CD4-positive, alpha-beta T cell treated with Interleukin-10 for 1 hour (primary cell): ENCODE measurements at regions not wholly inside any gene's neighbourhood (a gene's known extent, or its start where the extent isn't known, plus 50 kb on each side); places are given as distances from the start of the nearest gene placed in this dataset.

Experiments
- DNase-seq: peaks from one replicate; pipeline ENCODE4 v3.0.0-alpha.2; 2020

DNA sequence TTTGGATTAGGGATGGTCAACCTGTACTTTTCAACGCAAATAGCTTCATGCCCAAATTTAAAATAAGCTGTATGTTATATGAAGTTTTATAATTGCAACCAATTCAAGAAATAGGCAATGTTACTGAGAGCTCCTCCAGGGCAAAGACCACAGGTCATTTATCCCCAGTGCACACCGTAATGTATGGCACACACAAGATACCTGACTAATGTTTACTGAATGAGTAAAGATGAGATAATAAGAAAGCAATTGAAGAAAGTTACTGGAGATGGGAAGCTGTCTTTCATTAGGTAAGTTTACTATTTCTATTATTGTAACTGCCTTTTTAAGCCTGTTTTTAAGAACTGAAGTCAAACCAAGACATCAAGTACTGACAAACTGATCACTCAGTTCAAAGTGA is 184.5 kb upstream of the VRK2 start:
- DNase-seq, result no peak

DNA sequence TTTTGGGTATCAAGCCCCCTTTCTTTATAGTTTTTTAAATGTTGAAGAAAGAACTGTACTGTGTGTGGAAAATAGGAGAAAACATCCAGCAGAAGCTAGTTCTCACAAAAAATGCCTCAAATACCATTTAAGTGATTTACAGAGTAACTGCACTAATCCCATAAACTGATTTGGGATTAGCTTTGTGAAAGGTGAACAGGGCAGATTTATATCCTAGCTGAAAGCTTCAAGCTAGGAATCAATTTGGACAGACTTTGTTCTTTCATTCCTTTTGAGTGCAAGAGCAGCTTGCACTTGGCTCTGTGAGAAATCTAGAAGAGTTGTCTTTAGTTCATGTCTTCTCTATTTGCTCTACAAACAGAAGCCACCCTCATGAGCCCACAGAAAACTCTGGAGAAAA is 183.9 kb upstream of the VRK2 start:
- no peak for DNase-seq

DNA sequence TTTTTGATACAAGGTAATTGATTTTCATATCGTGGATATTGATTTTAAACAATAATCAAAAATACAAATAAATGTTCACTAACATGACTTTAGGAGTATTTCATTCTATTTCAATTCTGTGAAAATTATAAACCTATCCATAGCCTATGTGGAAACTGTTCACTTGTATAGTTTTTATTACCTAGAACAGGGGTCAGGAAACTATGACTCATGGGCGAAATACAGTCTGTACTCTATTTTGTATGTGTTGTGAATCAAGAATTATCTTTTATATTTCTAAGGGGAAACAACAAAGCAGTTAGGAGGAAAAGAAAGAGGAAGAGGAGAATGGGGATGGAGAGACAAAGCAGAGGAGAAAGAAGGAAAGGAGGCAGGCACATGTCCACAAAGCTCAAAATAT is 181.7 kb upstream of the VRK2 start:
- DNase-seq, result no peak

DNA sequence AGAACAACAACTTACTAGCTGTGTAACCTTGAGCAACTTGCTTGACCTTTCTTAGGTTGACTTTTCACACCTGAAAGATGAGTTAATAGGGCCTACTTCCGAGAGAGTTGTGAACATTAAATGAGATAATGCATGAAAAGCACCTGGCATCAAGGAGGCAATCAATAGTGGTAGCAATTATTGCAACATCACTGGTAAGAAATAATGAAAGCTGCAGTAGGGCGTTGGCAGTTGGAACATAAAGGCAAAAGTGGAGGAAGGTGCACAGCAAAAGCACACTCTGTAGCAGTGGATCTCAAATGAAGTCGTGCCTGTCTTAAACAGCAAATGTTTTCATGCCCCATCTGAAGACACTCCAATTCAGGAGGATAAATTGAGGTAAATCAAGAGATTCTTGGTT is 178.9 kb upstream of the VRK2 start:
- DNase-seq, result no peak

DNA sequence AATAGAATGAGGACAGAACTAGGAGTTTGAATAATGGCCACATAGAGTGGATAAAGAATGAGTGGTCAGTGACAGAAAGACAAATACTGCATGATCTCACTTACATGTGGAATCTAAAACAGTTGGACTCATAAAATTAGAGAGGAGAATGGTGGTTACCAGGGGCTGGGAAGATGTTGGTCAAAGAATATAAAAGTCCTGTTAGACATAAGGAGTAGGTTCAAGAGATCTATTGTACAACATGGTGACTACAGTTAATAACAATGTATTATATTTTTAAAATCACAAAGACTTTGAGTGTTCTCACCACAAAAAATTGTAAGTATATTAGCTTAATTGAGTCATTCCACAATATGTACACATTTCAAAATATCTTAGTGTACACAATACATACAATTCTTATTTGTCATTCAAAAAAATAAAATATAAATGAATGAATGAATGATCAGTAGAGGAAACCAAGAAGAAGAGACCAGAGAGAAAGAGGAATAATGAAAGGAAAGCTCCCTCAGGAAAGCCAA is 177.9 kb upstream of the VRK2 start:
- DNase-seq, result no peak

DNA sequence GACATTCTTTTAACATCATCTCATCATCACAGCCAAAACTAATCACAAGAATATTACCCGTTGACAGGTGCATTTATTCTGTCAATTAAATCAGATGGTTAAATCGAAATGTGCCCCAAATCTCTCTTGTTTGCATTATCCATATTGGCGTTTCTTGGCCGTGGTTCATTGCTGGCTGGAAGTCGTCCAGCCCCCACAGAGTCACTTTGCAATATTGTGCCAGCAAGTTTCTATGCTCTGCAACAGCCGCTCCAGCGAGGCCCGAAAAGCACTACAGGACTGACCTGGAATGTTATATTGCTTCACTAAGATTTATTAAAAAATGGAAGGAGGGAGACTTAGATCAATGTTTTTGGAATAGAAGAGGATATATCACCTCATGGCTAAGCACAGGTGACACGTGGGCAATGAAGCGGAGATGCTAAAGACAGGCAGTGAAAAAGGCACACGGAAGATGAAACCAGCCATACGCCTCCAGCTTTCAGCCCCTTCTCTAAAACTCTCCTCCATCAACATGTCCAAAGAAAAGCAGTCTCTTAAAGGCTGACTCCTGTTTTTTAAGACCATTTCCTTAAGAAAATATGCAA is 176.8 kb upstream of the VRK2 start:
- no peak for DNase-seq

DNA sequence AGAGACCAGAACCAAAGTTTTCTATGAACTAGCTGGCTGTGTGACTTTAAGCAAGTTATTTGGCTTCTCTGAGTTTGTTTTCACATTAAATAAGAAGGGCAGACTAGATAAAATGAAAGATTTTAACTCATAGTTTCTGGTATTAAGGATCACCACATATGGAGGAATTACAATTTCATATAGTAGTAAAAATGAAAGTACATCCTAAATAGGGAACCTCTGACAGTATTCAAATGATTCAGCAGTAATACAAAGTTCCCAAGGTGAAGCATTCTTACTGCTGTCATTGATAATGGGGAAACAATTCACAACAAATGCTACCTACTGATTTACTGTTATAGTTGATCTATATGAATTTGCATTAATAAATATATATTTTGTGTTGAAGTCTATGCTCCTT is 170.3 kb upstream of the VRK2 start:
- DNase-seq, result no peak

DNA sequence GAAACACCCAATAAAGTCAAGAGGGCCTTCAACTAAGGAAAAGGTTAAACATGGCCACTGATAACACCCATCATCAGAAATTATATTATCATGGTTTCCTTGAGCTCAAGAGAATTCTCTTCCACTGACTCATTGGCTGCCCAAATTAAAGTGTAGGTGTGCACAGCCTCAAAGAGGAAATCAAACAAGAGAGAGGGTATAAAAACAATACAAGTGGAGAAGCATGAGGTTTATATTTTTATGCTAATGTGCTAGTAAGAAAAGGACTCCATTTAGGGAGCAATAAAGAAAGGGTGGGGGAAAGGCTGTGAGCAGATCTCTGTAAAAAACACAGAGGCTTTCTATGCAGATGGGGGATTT is 168.8 kb upstream of the VRK2 start:
- no peak for DNase-seq

DNA sequence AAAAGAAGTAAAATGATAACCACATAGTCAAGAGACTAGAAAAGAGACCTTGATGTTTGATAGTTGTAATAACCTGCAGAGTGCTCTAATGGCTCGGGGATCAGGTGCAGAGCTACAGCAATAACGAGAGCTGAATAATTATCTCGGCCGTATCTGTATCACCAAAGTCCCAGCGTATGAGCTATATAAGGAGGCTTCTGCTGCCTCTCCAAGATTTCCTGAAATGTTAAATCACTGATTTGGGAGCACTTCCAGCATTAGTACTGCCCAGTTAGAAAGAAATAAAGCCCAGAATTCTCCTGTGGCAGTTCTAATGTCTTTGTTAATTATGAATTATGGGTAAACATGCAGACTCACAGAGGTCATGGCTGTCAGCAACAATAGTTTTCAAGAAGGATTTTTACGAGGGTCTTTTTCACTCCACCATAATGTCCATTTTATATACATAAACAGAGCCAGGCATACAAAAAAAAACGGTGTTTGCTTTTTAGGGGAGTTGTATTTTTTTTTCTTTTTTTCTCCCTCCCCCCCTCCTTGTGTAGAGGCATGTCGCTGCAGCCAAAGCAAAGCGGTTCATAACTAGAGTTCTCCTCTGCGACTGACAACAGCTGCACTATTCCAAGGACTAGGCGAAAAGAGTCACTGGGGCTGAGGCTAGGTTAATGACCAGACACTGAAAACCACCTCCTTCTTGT is 168.3 kb upstream of the VRK2 start:
- DNase-seq, result no peak

DNA sequence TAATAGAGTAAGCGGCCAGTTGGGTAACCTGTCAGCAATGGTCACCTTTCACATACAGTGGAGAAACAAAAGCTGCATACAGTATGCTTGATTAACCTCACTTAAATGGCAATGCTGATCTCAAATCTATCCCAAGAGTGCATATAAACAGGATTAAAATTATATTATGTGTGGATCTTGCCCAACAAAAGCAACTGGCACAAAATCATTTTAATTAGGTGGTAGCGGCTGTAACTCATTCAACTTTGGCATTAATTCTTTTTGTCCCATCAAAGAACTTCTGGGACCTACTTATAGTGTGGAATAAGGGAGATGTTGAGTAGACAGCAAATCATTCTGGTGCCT is 167.8 kb upstream of the VRK2 start:
- no peak for DNase-seq

DNA sequence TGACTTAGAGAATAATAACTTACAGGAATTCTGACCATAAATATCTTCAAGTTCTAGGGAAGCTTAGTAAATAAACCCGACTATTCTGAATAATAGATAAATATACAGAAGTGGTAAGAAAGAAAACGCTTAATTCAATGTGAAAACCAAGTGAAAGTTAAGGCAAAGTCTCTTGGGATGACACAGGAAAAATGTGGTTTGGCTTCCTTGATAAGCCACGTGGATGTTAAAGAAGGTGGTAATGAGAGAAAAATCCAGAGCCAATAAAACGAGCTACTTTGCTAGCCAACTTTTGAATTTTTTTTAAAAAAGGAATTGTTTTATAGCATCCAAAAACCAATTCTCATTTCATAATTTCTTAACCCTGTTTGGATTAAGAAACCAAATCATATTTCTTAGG is 166.2 kb upstream of the VRK2 start:
- DNase-seq, result no peak

DNA sequence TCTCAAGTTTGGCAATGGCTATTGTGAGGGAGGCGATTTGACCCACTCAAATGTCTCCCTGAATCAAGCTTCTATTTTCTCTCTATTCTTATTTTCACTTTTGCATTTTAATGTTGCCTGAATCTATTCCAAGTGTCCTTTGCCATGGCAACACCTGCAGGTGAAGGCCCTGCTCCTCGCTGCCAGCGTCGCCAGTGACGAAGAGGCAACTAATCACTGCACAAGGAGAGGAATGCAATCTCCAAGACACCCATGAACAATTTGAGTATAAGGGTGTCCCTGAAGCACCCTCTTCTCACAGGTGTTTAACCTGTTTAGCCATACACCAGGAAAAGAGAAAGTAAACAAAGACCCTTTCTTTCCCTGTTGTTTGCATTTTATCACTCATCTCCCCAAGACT is 165.6 kb upstream of the VRK2 start:
- no peak for DNase-seq

DNA sequence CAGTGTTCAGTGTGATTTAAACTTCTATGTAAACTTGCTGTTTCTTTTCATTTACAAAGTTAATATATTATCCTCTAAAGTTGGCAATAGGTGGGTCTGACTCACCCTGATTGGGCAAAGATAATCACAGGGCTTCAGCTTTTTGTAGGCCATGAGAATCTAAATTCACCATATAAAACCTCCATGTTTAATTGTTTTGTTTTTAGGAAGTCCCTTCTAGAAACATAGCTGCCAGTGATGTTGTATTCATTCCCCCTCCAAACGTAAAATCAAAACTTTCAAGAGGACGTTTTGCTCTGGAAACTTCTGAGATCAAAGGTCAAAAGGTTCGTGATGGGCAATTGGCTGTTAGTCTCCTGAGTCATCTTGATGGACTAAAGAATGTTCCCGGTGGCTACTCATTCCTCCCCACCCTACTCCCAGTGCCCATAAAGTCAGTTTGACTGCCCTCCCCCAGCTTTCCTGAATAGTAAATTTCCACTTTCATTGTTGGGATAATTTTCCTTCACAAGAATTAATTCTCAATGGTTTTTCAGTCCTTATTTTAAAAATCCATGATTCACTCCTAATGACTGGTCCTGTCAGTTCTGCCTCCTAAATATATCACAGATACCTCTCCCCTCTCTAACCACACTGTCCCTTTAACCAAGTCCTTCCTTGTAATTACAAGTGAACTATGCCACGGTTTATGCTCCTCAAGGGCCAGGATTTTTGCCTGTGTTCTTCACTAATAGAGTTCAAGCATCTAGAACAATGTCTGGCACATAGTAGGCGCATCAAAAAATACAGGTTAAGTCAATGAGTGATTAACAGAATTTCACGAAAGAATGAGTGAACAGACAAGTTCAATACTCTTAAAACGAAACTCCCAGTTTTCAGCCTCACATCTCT is 164.4 kb upstream of the VRK2 start:
- DNase-seq, result no peak

DNA sequence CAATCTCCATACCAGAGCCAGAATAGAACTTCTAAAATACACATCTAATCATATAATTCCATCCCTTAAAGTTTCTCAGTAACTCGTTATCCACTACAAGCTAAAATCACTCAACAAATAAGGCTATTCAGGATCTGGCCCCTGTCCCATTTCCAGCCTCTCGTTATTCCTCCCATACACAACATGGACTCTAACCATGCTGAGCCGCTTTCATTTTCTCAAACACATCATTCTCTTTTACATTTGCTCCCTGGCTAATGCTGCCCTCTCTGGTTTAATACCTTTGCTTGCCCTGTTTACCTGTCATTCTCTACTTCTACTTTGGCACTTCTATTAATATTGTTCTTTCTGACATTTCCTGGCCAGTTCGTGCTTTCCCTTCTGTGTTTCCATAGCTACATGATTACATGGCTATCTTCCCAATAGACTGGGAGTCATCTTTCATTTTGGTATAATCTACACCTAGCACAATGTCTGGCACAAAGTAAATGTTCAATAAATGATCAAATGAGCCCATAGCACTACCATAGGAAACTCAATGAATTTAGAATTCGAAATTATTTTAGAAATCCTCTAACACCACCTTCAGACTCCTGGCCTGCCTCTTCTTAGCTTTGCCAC is 163.6 kb upstream of the VRK2 start:
- no peak for DNase-seq

DNA sequence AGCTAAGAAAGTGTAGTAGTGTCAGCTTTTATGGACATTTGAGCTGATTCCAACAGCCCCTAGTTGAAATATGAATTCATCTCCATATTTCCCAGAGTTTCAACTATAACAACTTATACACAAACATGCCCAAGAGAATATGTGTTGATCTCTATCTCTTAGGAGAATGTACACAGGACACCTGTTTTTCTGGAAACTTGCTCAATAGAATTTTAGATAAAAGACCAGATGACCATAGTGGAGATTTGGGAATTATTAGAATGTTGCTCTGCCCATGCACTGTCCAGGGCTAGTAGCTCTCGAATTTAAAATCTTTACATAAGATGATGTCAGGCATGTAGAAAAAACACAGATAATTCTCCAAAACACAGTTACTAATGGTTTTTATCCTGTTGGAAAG is 162.3 kb upstream of the VRK2 start:
- DNase-seq, result no peak

DNA sequence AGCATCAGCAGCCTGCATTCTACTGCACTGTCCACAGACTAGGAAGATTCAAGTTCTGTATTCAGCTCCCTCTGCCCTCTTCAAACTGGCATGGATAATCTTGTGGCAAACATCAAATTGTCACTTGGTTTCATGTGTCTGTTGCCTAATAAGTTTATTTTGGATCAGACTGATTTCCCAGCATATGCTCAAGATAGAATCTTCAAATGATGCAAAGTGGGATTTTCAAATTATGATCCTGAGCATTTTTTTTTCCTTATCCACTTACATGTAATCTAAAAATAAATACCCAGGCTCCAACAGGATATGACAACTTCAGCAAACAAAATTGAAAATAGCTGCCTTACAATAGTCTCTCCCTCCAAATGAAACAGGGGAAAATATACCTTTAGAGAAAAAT is 160.9 kb upstream of the VRK2 start:
- no peak for DNase-seq

DNA sequence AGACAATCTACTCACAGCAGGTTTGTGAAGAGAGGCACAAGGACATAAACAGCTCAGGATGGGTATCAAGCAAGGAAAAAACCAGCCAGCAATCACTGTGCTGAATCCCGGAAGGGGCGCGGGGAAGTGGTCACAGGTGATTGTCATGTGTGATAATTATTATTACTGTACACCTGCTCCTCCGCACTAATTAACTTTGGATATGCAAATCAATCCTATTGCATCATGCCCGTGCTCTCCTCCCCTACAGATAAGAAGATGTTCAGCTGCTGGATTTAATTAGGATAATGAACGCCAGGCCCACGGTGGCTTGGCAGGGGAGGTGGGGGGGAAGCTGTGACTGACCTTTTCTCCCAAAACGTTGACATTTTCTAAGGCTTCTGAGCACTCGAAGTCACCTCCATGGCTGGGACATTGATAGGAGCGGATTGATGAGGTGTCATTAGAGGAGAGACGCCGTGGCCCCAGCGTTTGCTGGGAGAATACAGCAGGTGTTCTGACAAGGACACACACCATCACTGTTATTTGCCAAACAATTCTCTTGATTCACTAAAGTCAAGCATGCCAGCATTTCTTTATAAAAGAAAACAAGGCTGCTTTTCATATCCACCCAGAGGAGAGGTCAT is 160.3 kb upstream of the VRK2 start:
- no peak for DNase-seq

DNA sequence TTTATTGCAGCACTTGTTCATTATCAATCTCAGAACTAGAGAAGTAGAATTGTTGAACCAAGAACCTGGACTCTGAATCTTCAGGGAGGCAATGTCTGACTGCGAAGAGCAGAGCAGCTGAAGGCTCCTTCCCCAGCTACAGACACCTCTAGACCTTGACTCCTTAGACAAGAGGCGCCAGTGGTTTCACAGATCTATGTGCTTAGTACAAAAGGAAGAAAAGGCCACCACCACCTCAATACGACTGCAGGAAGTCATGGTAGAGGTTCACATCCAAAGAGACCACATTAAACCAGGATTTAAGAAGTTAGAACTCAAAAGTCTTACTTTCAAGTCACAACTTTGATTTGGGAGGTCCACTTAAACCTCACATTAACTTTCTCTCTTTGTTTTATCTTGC is 158.1 kb upstream of the VRK2 start:
- no peak for DNase-seq

DNA sequence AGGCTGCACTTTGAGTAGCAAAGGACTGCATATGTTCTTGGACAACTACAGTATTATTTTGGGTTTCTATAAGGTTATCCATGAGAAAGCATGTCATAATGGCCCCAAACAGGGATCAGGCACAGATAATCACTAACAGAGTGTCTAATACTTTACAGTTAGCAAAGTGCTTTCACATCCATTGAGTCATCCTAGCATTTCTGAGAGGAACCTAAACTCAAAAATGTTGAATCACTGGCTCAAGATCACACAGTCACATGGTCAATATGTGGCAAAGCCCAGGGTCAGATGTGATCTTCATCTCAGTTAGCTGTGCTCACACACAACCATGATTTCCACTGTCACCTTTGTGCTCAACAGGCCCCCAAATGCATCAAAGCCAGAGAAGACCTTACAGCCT is 156.1 kb upstream of the VRK2 start:
- DNase-seq, result no peak

DNA sequence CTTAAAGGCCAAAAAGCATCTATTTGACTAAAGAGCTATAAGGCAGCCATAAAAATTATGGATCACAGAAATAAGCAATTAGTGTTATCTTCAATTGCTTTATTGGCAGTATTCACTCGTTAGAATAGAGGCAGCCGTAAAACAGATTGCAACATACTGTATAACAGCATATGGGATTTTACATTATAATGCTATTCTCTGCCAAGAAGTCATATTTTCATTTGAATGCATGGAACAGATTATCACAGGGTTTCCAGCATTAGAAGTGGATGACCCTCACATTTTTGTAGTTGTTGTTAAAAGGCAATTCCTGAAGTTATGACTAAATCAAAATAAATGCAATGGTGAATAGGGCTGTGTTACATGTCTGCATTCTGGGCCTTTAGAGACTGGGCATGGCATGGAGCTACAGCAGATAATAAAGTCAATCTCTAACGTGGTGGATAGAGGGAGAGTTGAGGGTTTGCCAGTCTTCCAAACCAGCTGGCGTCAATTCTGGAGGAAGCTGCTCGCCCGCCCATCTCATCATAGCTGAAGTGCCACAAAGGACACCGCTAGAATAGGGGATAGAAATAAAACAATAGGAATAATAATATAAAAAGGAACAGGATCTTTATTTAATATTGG is 155.4 kb upstream of the VRK2 start:
- no peak for DNase-seq

DNA sequence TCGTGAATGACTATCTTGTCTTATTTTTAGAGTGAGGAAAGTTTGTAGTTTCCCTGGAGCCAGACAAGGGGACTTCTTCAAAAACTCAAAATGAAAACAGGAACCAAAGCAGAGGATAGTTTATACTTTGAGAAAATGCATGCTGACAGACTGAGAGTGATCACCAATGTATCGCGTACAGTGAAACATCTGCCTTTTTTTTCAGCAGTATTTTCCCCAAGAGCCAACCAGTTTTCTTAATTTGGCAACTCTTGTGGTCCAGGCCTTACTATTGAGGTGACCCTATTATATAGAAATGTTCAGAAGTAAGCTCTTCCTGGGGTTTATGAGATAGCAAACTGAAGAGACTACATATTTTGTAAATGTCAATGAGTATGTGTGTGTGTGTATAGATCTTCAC is 153.7 kb upstream of the VRK2 start:
- no peak for DNase-seq

DNA sequence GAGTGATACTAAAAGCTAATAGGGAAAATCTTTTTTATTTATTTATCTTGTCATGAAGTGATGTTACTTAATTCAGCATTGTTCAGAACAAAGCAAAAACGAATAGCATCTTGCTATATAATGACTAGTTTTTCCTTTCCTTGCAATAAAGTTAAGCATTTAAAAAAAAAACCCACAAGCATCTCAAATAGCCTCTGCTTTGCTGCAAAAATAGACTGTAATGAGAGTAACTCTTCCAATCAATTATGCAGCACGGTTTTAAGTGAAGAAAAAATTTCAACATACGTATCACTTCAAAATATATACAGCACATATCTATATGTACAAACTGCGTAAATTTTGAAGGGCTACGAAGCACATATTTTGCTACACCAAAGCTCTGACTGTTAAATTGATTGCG is 153.3 kb upstream of the VRK2 start:
- DNase-seq, result no peak

DNA sequence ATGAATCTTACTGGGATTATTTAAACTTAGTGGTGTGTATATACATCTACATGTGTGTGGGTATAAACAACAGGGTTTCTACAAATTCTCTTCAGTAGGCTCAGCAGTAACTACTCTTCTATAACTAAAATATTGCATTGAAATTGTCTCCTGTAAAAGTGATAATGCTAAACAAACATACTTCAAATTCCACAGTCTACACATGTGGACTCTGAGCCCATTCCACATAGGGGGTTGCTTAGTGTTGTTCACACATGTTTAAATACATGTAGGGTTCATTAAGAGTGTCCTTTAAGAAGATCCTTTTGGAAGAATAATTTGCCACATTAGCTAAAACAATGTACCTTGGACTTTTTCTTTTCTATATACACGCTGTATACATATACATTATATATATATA is 152.8 kb upstream of the VRK2 start:
- DNase-seq, result no peak
